ENCODE measurements at regions not wholly inside any gene's neighbourhood (a gene's known extent, or its start where the extent isn't known, plus 50 kb on each side); places are given as distances from the start of the nearest gene placed in this dataset.

DNA sequence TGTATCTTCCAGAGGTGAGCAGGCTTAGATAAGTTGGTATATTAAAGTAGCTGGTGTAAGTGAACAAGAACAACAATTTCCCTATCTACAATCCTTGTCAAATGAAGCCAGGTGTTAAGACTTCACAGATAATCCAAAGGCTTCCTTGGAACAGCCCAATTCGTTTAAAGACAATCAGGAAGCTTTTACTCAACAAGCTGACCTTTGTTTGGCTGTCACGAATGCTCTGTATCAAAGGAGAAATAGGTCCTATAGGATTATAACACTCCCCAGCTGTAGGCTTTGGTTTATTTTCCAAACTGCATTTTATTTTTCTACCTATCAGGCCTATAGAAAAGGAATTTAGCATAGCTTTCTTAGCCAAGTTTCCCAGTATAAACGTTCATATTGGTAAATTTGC is 766.5 kb upstream of the GOT2 start:
- TF ChIP-seq CTCF (conservative IDR thresholded peaks at IDR 0.05) (no peak), EZH2 (IDR thresholded peaks at IDR 0.05; ENCODE audit: low read depth) (no peak)

Data from PC-9 (cell line).